ENCODE measurements at regions not wholly inside any gene's neighbourhood (a gene's known extent, or its start where the extent isn't known, plus 50 kb on each side); places are given as distances from the start of the nearest gene placed in this dataset.

DNA sequence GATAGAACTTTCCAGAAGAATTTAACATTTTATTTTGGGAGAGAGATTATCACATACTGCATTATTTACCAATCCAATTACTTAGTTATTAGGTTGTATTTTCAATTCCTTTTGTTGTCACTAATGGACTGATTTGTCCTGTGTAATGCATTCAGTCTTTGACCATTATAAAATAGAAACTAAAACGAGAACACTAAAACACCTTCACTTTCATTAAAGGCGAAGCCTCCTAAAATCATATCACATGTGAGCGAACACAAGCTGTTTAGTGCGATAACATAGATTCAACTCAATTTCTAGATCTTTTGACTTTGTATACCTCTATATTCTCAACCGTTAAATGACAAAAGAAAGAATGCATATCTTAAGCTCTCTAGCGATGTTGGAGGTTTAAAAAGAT is 253.4 kb downstream of the VGLL3 start:
- Histone ChIP-seq H3K27ac (no peak overlapping the region), H3K9me3 (ENCODE audit: low read depth) (no peaks in the 10 kb centered on the region), H3K27me3 (no peaks in the 10 kb centered on the region), H3K36me3 (no peaks in the 10 kb centered on the region), H3K4me3 (no peak overlapping the region), H3K4me2 (no peak overlapping the region), H3K79me2 (ENCODE audit: low read depth) (no peaks in the 10 kb centered on the region), H3F3A (ENCODE audit: low read depth) (no peaks in the 10 kb centered on the region), H3K4me1 (no peaks in the 10 kb centered on the region), H4K20me1 (ENCODE audit: low read depth) (no peaks in the 10 kb centered on the region), H2AFZ (replicated peaks) (no peak overlapping the region), H3K9ac (no peak overlapping the region)
- TF ChIP-seq EZH2 (IDR thresholded peaks at IDR 0.05) (no peak), EZH2phosphoT487 (IDR thresholded peaks at IDR 0.05) (no peak), CTCF (IDR thresholded peaks at IDR 0.05) (no peak)
- no peaks in the 10 kb centered on the region for H3K9me3 Mint-ChIP-seq
- no peaks in the 10 kb centered on the region for H3K4me1 Mint-ChIP-seq
- no peak overlapping the region for H3K4me3 Mint-ChIP-seq
- H3K27me3 Mint-ChIP-seq (ENCODE audit: insufficient read depth, low read depth): no peaks in the 10 kb centered on the region
- H3K27ac Mint-ChIP-seq: no peak overlapping the region
- H3K36me3 Mint-ChIP-seq: no peaks in the 10 kb centered on the region
- DNase-seq (ENCODE audit: low spot score): no peak

DNA sequence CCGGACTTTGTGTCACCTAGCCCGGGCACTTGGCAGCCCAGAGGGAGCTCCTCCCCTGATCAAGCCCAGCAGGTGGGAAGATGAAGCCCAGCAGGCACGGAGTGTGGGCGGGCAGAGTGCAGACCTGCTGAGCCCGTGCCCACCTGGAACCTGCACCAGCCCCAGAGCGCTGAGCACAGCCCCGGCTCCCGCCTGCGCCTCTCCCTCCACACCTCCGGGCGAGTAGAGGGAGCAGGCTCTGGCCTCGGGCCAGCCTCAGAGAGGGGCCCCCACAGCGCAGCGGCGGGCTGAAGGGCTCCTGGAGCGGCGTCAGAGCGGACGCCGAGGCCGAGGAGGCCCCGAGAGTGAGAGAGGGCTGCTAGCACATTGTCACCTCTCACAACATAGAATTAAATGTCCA is 257.7 kb downstream of the VGLL3 start:
- H3K4me3 ChIP-seq: no peak overlapping the region
- H3K9me3 Mint-ChIP-seq: peaks cover 9% of the 10 kb centered on the region
- no peak overlapping the region for H2AFZ ChIP-seq (replicated peaks)
- no peaks in the 10 kb centered on the region for H3K27me3 ChIP-seq
- no peaks in the 10 kb centered on the region for H3K9me3 ChIP-seq (ENCODE audit: low read depth)
- no peaks in the 10 kb centered on the region for H3K36me3 ChIP-seq
- H3K9ac ChIP-seq: no peak overlapping the region
- no peak overlapping the region for H3K27ac Mint-ChIP-seq
- no peak for TF ChIP-seq CTCF (IDR thresholded peaks at IDR 0.05)
- TF ChIP-seq EZH2 (IDR thresholded peaks at IDR 0.05): no peak
- TF ChIP-seq EZH2phosphoT487 (IDR thresholded peaks at IDR 0.05): no peak
- no peaks in the 10 kb centered on the region for H3K79me2 ChIP-seq (ENCODE audit: low read depth)
- no peaks in the 10 kb centered on the region for H3K4me1 ChIP-seq
- H3K36me3 Mint-ChIP-seq: no peaks in the 10 kb centered on the region
- H3K27ac ChIP-seq: no peak overlapping the region
- no peaks in the 10 kb centered on the region for H4K20me1 ChIP-seq (ENCODE audit: low read depth)
- no peak overlapping the region for H3K4me2 ChIP-seq
- no peak for DNase-seq (ENCODE audit: low spot score)
- H3K27me3 Mint-ChIP-seq (ENCODE audit: insufficient read depth, low read depth): peaks cover 2% of the 10 kb centered on the region
- no peaks in the 10 kb centered on the region for H3K4me1 Mint-ChIP-seq
- no peak overlapping the region for H3K4me3 Mint-ChIP-seq
- H3F3A ChIP-seq (ENCODE audit: low read depth): no peaks in the 10 kb centered on the region

DNA sequence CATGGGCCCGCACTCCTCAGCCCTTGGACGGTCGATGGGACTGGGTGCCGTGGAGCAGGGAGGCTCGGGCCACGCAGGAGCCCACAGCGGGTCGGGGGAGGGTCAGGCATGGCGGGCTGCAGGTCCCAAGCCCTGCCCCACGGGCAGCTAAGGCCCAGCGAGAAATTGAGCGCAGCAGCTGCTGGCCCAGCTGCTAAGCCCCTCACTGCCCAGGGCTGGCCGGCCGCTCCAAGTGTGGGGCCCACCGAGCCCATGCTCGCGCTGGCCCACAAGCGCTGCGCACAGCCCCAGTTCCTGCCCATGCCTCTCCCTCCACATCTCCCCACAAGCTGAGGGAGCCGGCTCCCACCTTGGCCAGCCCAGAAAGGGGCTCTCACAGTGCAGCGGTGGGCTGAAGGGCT is 259.4 kb downstream of the VGLL3 start:
- H3K9me3 ChIP-seq (ENCODE audit: low read depth): no peaks in the 10 kb centered on the region
- no peaks in the 10 kb centered on the region for H3K36me3 ChIP-seq
- no peaks in the 10 kb centered on the region for H3K79me2 ChIP-seq (ENCODE audit: low read depth)
- H3K27me3 ChIP-seq: no peaks in the 10 kb centered on the region
- Mint-ChIP-seq H3K4me3 (no peak overlapping the region), H3K27me3 (ENCODE audit: insufficient read depth, low read depth) (peaks cover 2% of the 10 kb centered on the region), H3K27ac (no peak overlapping the region), H3K36me3 (no peaks in the 10 kb centered on the region), H3K4me1 (no peaks in the 10 kb centered on the region), H3K9me3 (peaks cover 9% of the 10 kb centered on the region)
- no peaks in the 10 kb centered on the region for H3F3A ChIP-seq (ENCODE audit: low read depth)
- H3K9ac ChIP-seq: no peak overlapping the region
- H2AFZ ChIP-seq (replicated peaks): no peak overlapping the region
- no peaks in the 10 kb centered on the region for H4K20me1 ChIP-seq (ENCODE audit: low read depth)
- no peaks in the 10 kb centered on the region for H3K4me1 ChIP-seq
- no peak overlapping the region for H3K4me2 ChIP-seq
- DNase-seq (ENCODE audit: low spot score): no peak
- no peak for TF ChIP-seq EZH2 (IDR thresholded peaks at IDR 0.05)
- TF ChIP-seq CTCF (IDR thresholded peaks at IDR 0.05): no peak
- TF ChIP-seq EZH2phosphoT487 (IDR thresholded peaks at IDR 0.05): no peak
- H3K27ac ChIP-seq: no peak overlapping the region
- H3K4me3 ChIP-seq: no peak overlapping the region

DNA sequence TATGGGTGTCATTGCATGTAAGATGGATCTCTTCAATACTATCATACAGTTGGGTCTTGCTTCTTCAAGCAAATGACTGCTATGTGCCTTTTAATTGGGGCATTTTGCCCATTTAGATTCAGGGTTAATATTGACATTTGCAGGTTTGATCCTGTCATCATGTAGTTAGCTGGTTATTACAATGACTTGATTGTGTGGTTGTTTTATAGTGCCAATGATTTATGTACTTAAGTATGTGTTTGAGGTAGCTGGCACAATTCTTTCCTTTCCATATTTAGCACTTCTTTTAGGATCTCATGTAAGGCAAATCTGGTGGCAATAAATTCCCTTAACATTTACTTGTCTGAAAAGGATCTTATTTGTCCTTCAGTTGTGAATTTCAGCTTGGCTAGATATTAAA is 267.5 kb downstream of the VGLL3 start:
- Histone ChIP-seq H4K20me1 (ENCODE audit: low read depth) (no peaks in the 10 kb centered on the region), H3K9ac (no peak overlapping the region), H3F3A (ENCODE audit: low read depth) (no peaks in the 10 kb centered on the region), H3K36me3 (no peaks in the 10 kb centered on the region), H3K79me2 (ENCODE audit: low read depth) (no peaks in the 10 kb centered on the region), H3K4me2 (no peak overlapping the region), H3K27me3 (no peaks in the 10 kb centered on the region), H3K4me1 (no peaks in the 10 kb centered on the region), H2AFZ (replicated peaks) (no peak overlapping the region), H3K9me3 (ENCODE audit: low read depth) (no peaks in the 10 kb centered on the region), H3K27ac (no peak overlapping the region), H3K4me3 (no peak overlapping the region)
- no peak for TF ChIP-seq CTCF (IDR thresholded peaks at IDR 0.05)
- no peak for TF ChIP-seq EZH2 (IDR thresholded peaks at IDR 0.05)
- no peak for TF ChIP-seq EZH2phosphoT487 (IDR thresholded peaks at IDR 0.05)
- Mint-ChIP-seq H3K9me3 (no peaks in the 10 kb centered on the region), H3K27ac (no peak overlapping the region), H3K4me3 (no peak overlapping the region), H3K36me3 (no peaks in the 10 kb centered on the region), H3K27me3 (ENCODE audit: insufficient read depth, low read depth) (no peaks in the 10 kb centered on the region), H3K4me1 (no peaks in the 10 kb centered on the region)
- no peak for DNase-seq (ENCODE audit: low spot score)
